ENCODE measurements at regions not wholly inside any gene's neighbourhood (a gene's known extent, or its start where the extent isn't known, plus 50 kb on each side); places are given as distances from the start of the nearest gene placed in this dataset.
A peak's percentile ranks its signal among the peaks of the same experiment; 100 is the strongest.

DNA sequence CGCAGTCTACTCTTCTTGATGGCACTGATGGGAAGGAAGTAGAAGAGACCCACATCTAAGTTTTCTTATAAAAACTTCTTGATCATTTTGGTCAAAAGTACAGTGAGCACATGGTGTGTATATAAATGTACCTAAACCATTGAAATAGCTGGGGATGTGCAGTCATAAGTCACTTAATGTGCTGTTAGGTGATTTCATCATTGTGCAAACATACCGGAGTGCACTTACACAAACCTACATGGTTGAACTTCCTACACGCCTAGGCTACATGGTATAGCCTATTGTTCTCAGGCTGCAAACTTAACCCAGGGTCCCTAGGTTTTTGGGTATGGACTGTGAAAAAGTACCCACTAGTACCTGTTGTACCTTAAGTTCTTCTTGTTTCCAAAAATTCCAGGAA, 123.3 kb upstream of the ZNF438 start:
- intact Hi-C loops (cut with DNase I; ENCODE audit: low total_unique reads): no loop called here
- H3K9me3 ChIP-seq: no peaks in the 10 kb centered on the region
- DNase-seq: no peak
- H3K4me1 ChIP-seq: no peaks in the 10 kb centered on the region
- no peaks in the 10 kb centered on the region for H3K36me3 ChIP-seq
- TF ChIP-seq CTCF (IDR thresholded peaks at IDR 0.05): no peak
- no peak for TF ChIP-seq POLR2A (IDR thresholded peaks at IDR 0.05)
- H3K27ac ChIP-seq: no peak overlapping the region
- no peaks in the 10 kb centered on the region for H3K27me3 ChIP-seq
- no peak overlapping the region for H3K4me3 ChIP-seq

DNA sequence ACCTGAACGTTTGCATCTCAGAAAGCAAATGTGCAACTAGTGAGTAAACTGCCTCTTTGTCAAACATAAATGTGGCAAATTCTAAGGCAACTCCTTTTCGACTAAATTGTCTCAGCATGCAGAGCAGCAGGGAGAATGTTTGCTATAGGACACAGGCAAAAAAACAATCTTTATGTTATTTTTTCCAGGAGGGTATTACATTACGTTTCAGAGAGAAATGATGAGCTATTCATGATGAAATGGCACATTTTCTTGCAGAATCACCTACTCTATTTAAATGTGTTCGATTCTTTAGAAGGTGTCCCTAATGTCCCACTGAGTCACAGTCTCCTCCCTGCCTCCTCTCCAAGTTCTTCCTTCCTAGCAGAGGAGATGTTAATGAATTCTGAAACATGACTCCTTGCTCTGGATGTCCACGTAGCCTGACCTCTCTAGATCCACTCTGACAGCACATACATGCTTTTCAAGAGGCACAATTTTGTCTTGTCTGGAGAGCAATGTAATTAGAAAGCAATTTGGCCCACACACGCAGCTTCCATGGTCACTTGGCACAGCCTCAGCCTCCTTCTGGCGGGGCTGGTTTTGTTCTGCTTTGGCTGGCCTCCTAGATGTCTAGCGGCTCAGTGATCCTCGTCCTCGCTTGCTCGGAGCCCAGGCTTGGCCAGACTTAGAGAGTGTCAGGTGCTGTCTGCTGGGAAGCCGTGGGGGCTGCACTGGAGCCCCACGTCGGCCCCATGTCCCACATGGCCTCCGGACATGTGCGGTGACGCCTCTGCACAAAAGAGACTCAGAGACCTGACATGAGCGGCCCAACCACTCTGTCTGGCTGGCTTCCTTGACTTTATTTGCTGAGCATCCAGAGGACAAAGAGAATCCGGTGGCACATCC, 125.7 kb upstream of the ZNF438 start:
- H3K27me3 ChIP-seq: no peaks in the 10 kb centered on the region
- H3K27ac ChIP-seq: peak overlapping the region; percentile 8 to 68
- peak; percentile 47 to 68 for DNase-seq
- intact Hi-C loops (cut with DNase I; ENCODE audit: low total_unique reads): no loop called here
- no peaks in the 10 kb centered on the region for H3K36me3 ChIP-seq
- H3K4me1 ChIP-seq: no peaks in the 10 kb centered on the region
- no peak overlapping the region for H3K4me3 ChIP-seq
- H3K9me3 ChIP-seq: no peaks in the 10 kb centered on the region
- TF ChIP-seq CTCF (IDR thresholded peaks at IDR 0.05) (no peak), POLR2A (IDR thresholded peaks at IDR 0.05) (no peak)

DNA sequence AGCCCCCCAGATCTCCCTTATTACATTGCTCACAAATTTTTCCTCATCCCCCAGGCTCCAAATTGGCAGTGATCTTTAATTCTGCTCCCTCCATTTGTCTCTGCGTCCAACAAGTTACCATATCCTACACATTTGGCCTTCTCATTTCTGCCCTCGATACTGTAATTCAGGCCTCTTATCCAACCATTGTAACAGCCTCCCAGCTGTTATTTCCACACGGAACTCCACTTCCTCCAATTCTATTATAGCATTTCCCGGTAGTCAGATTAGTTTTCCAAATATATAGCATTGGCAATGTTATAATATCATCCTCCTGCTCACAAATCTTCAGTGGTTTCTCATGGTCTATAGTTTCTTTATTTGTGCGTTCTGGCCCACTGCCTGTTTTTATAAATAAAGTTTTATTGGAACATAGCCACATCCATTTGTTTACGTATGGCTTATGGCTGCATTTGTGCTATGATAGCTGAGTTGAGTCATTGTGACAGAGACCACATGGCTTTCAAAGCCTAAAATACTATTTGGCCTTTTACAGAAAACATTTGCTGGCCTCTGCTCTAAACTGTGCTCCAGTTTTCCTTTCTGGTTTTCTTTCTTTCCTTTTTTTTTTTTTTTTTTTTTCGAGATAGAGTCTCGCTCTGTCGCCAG, 126.5 kb upstream of the ZNF438 start:
- TF ChIP-seq CTCF (IDR thresholded peaks at IDR 0.05) (no peak), POLR2A (IDR thresholded peaks at IDR 0.05) (no peak)
- Histone ChIP-seq H3K4me3 (no peak overlapping the region), H3K27me3 (no peaks in the 10 kb centered on the region), H3K9me3 (no peaks in the 10 kb centered on the region), H3K4me1 (no peaks in the 10 kb centered on the region), H3K36me3 (no peaks in the 10 kb centered on the region), H3K27ac (peak overlapping the region; percentile 8 to 68)
- DNase-seq: no peak
- intact Hi-C loops (cut with DNase I; ENCODE audit: low total_unique reads): no loop called here

DNA sequence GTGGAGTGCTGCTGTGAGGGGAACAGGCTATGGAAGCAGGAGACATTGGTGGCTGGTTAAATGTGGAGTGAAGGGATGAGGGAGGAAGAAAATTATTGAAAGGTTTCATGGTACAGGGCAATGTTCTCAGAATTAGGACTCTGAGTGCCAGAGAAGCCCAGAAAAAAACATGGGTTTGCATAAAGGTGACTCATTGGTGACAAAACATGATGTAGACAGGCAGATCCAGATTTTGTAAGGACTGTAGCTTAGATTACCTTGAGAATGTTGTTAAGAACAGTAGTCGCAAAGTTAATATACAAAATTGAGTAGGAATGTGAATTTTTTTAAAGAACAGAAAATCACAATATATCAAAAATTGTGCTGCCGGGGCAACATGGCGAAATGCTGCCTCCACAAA, 134.9 kb upstream of the ZNF438 start:
- no peaks in the 10 kb centered on the region for H3K27me3 ChIP-seq
- H3K4me1 ChIP-seq: no peaks in the 10 kb centered on the region
- intact Hi-C loops (cut with DNase I; ENCODE audit: low total_unique reads): no loop called here
- no peak for TF ChIP-seq POLR2A (IDR thresholded peaks at IDR 0.05)
- no peak for TF ChIP-seq CTCF (IDR thresholded peaks at IDR 0.05)
- no peak overlapping the region for H3K4me3 ChIP-seq
- no peak for DNase-seq
- H3K36me3 ChIP-seq: no peaks in the 10 kb centered on the region
- H3K27ac ChIP-seq: no peak overlapping the region
- H3K9me3 ChIP-seq: no peaks in the 10 kb centered on the region

- DNase-seq: no peak
- TF ChIP-seq CTCF (IDR thresholded peaks at IDR 0.05) (no peak), POLR2A (IDR thresholded peaks at IDR 0.05) (no peak)
- Histone ChIP-seq H3K4me3 (no peak overlapping the region), H3K36me3 (no peaks in the 10 kb centered on the region), H3K4me1 (no peaks in the 10 kb centered on the region), H3K27ac (no peak overlapping the region), H3K9me3 (no peaks in the 10 kb centered on the region), H3K27me3 (no peaks in the 10 kb centered on the region)
- intact Hi-C loops (cut with DNase I; ENCODE audit: low total_unique reads): no loop called here
Measured at GRCh38 chr10:31170636-31171035, 139.0 kb upstream of the ZNF438 start.

Data from uterus (tissue), 3 donors.